IMR-90 (cell line): ENCODE measurements at regions not wholly inside any gene's neighbourhood (a gene's known extent, or its start where the extent isn't known, plus 50 kb on each side); places are given as distances from the start of the nearest gene placed in this dataset.

Experiments used
- ATAC-seq: fragments of 200-7000 bp; cut with Tn5 transposase; 2 replicates; pipeline ENCODE4 v1.9.1; 2020; ENCODE audit warnings: low read depth, mild to moderate bottlenecking, moderate library complexity
- BruUV-seq: library from RNA; stranded (reverse); fragments of 400-500 nt; replicated peaks from 2 replicates; lab custom pipeline; 2021; lab: Mats Ljungman, UMichigan
- CTCF ChIA-PET: fragments of 300-600 bp; formaldehyde crosslinking; extraction: SDS; loops from one replicate; lab custom pipeline; 2021; ENCODE audit warnings: antibody characterized with exemption; lab: Yijun Ruan, JAX
- POLR2A ChIA-PET: fragments of 300-600 bp; sonication (Branson Sonifier 250); formaldehyde crosslinking; loops from one replicate; lab custom pipeline; 2022; ENCODE audit warnings: antibody characterized with exemption; ENCODE audit not compliant: unreplicated experiment; lab: Charles Lee
- DNase-seq: peaks from one replicate; pipeline ENCODE4 v3.0.0; 2013
- H2AFZ ChIP-seq: replicated peaks from 2 replicates; pipeline ENCODE3; 2013; ENCODE audit warnings: low read length, mild to moderate bottlenecking; ENCODE audit not compliant: poor library complexity
- H2AK5ac ChIP-seq: 2 replicates; pipeline ENCODE4 v1.6.1; 2013; ENCODE audit warnings: low read depth, low read length, inconsistent platforms
- H2AK9ac ChIP-seq: replicated peaks from 2 replicates; pipeline ENCODE3; 2013; ENCODE audit warnings: mild to moderate bottlenecking, low read depth, low read length, moderate library complexity; ENCODE audit not compliant: poor library complexity
- H2BK120ac ChIP-seq: 2 replicates; pipeline ENCODE4 v1.6.1; 2013; ENCODE audit warnings: low read depth, low read length, inconsistent platforms
- H2BK15ac ChIP-seq: 3 replicates; pipeline ENCODE4 v1.6.1; 2013; ENCODE audit warnings: low read depth, low read length, inconsistent platforms
- H2BK20ac ChIP-seq: 2 replicates; pipeline ENCODE4 v1.6.1; 2013; ENCODE audit warnings: low read depth, mild to moderate bottlenecking, inconsistent platforms, low read length, moderate library complexity
- H2BK5ac ChIP-seq: 2 replicates; pipeline ENCODE4 v1.6.1; 2013; ENCODE audit warnings: mild to moderate bottlenecking, low read depth, low read length, inconsistent platforms; ENCODE audit not compliant: poor library complexity, severe bottlenecking
- H3K14ac ChIP-seq: replicated peaks from 2 replicates; pipeline ENCODE4 v1.6.1; 2013; ENCODE audit warnings: low read depth, low read length, inconsistent platforms
- H3K18ac ChIP-seq: 2 replicates; pipeline ENCODE4 v1.6.1; 2013; ENCODE audit warnings: low read depth, low read length, control low read depth
- H3K23ac ChIP-seq: 2 replicates; pipeline ENCODE4 v1.6.1; 2013; ENCODE audit warnings: low read depth, low read length, inconsistent platforms
- H3K27ac ChIP-seq: 2 replicates; pipeline ENCODE4 v1.5.1; 2013; ENCODE audit warnings: mild to moderate bottlenecking, control low read depth, low read length; ENCODE audit not compliant: insufficient read depth
- H3K27me3 ChIP-seq: 2 replicates; pipeline ENCODE4 v1.6.1; 2013; ENCODE audit warnings: low read length; ENCODE audit not compliant: control insufficient read depth, insufficient read depth
- H3K36me3 ChIP-seq: 2 replicates; pipeline ENCODE4 v1.6.1; 2013; ENCODE audit warnings: low read length, mixed read lengths; ENCODE audit not compliant: control insufficient read depth, insufficient read depth
- H3K4ac ChIP-seq: 2 replicates; pipeline ENCODE4 v1.6.1; 2013; ENCODE audit warnings: low read depth, low read length, inconsistent platforms
- H3K4me1 ChIP-seq: 2 replicates; pipeline ENCODE4 v1.6.1; 2013; ENCODE audit warnings: low read length, mixed read lengths; ENCODE audit not compliant: control insufficient read depth, insufficient read depth
- H3K4me2 ChIP-seq: 2 replicates; pipeline ENCODE4 v1.6.1; 2013; ENCODE audit warnings: low read depth, mild to moderate bottlenecking, control low read depth, low read length, moderate library complexity
- H3K4me3 ChIP-seq: 2 replicates; pipeline ENCODE4 v1.5.1; 2013; ENCODE audit warnings: low read depth, mild to moderate bottlenecking, control low read depth, low read length, moderate library complexity; ENCODE audit not compliant: insufficient read depth
- H3K56ac ChIP-seq: 2 replicates; pipeline ENCODE4 v1.6.1; 2013; ENCODE audit warnings: low read length, inconsistent platforms; ENCODE audit not compliant: insufficient read depth; ENCODE audit errors: extremely low read depth
- H3K79me1 ChIP-seq, 2 experiments: 2 replicates each; pipeline ENCODE4 v1.6.1; 2013; ENCODE audit warnings: low read length in 2 of 2, inconsistent platforms in 1 of 2, low read depth in 1 of 2
- H3K9ac ChIP-seq: 2 replicates; pipeline ENCODE4 v1.6.1; 2013; ENCODE audit warnings: low read depth, low read length, control low read depth
- H3K9me1 ChIP-seq: 2 replicates; pipeline ENCODE4 v1.6.1; 2013; ENCODE audit warnings: low read length, inconsistent platforms; ENCODE audit not compliant: insufficient read depth
- H3K9me3 ChIP-seq: 2 replicates; pipeline ENCODE4 v1.6.1; 2013; ENCODE audit warnings: low read length; ENCODE audit not compliant: control insufficient read depth, insufficient read depth
- H4K20me1 ChIP-seq: 2 replicates; pipeline ENCODE4 v1.6.1; 2013; ENCODE audit warnings: low read length, inconsistent platforms; ENCODE audit not compliant: insufficient read depth
- H4K5ac ChIP-seq: 2 replicates; pipeline ENCODE4 v1.6.1; 2013; ENCODE audit warnings: mild to moderate bottlenecking, low read depth, low read length, control low read depth
- H4K8ac ChIP-seq, 2 experiments: 2 replicates each; pipeline ENCODE4 v1.6.1; 2013; ENCODE audit warnings: low read depth in 2 of 2, low read length in 2 of 2, control low read depth in 1 of 2, inconsistent platforms in 1 of 2
- H4K91ac ChIP-seq: 2 replicates; pipeline ENCODE4 v1.6.1; 2013; ENCODE audit warnings: low read depth, low read length, inconsistent platforms; ENCODE audit not compliant: insufficient read depth
- CEBPB ChIP-seq: IDR thresholded peaks from 2 replicates; pipeline ENCODE4 v1.6.1; 2012; ENCODE audit warnings: low read depth, low read length, improper control_type of control experiment
- ELK1 ChIP-seq: fragments of 150-350 bp; IDR thresholded peaks from 2 replicates; pipeline ENCODE4 v1.6.1; 2016; ENCODE audit warnings: low read depth, mild to moderate bottlenecking, low read length, moderate library complexity, borderline replicate concordance
- POLR2A ChIP-seq: IDR thresholded peaks from 2 replicates; pipeline ENCODE4 v1.6.1; 2012; ENCODE audit warnings: mild to moderate bottlenecking, low read depth, low read length
- RFX5 ChIP-seq: IDR thresholded peaks from 2 replicates; pipeline ENCODE4 v1.8.0; 2012; ENCODE audit warnings: low read depth, mild to moderate bottlenecking, low read length, moderate library complexity
- USF2 ChIP-seq: fragments of 150-350 bp; IDR thresholded peaks from 2 replicates; pipeline ENCODE4 v1.6.1; 2017; ENCODE audit warnings: mild to moderate bottlenecking, antibody characterized with exemption, low read length, low read depth
- WGBS, 2 experiments: methylation state at CpG; one replicate each; pipeline versions ENCODE4 v1.1.5 to v1.1.7; 2013; ENCODE audit warnings: missing lambda C conversion rate in 2 of 2; ENCODE audit not compliant: insufficient read length in 1 of 2; ENCODE audit errors: extremely low coverage in 2 of 2; 5-methylcytosine and 5-hydroxymethylcytosine counted together
- dilution Hi-C: fragments of 300-500 bp; cut with HindIII; formaldehyde crosslinking; loops from one replicate; pipeline ENCODE4 v1.14.3; 2018; ENCODE audit warnings: low sequenced_read_pairs; ENCODE audit not compliant: unreplicated experiment
- in situ Hi-C: fragments of 300-500 bp; cut with MboI; formaldehyde crosslinking; loops from 3 replicates; pipeline ENCODE4 v1.14.3; 2019; ENCODE audit warnings: low sequenced_read_pairs, inconsistent platforms, mixed read lengths
- intact Hi-C: fragments of 100-400 bp; cut with micrococcal nuclease; formaldehyde crosslinking; loops from 2 replicates; pipeline ENCODE4 v1.10.0; 2022

GRCh38 chr1:188420177-188420576 lies 1591.4 kb downstream of the PLA2G4A start:
- H2BK15ac ChIP-seq: no peak overlapping the region
- POLR2A ChIA-PET: no interaction called here
- no peak overlapping the region for H4K8ac ChIP-seq
- H3K4me3 ChIP-seq: no peak overlapping the region
- H3K36me3 ChIP-seq: no peaks in the 10 kb centered on the region
- 100% methylated on average over 1 of the region's 1 CpG; no CpG with 5 or more reads in 1 of the 2 experiments for whole genome bisulfite sequencing, 2 experiments
- no peaks in the 10 kb centered on the region for H3K79me1 ChIP-seq
- H3K4me1 ChIP-seq: no peaks in the 10 kb centered on the region
- no peak overlapping the region for H3K23ac ChIP-seq
- in situ Hi-C loops: no loop called here
- no peak overlapping the region for H2BK5ac ChIP-seq
- H3K56ac ChIP-seq: no peak overlapping the region
- H3K4me2 ChIP-seq: no peak overlapping the region
- ATAC-seq (no peak), DNase-seq (no peak)
- H3K18ac ChIP-seq: no peak overlapping the region
- H3K27ac ChIP-seq: no peak overlapping the region
- H2BK20ac ChIP-seq: no peak overlapping the region
- no peak overlapping the region for H2AK5ac ChIP-seq
- no peaks in the 10 kb centered on the region for H4K20me1 ChIP-seq
- H3K27me3 ChIP-seq: no peaks in the 10 kb centered on the region
- intact Hi-C loops: no loop called here
- CTCF ChIA-PET: no interaction called here
- H4K5ac ChIP-seq: no peak overlapping the region
- no peak overlapping the region for H2AK9ac ChIP-seq
- H3K9ac ChIP-seq: no peak overlapping the region
- no peak overlapping the region for H3K4ac ChIP-seq
- no peak overlapping the region for H2AFZ ChIP-seq
- H2BK120ac ChIP-seq: no peak overlapping the region
- TF ChIP-seq POLR2A (no peak), USF2 (no peak), CEBPB (no peak), RFX5 (no peak), ELK1 (no peak)
- no peak overlapping the region for H4K91ac ChIP-seq
- BruUV-seq: no TSS peak
- H3K14ac ChIP-seq: no peak overlapping the region
- H3K9me1 ChIP-seq: no peaks in the 10 kb centered on the region; the same call in 1 of the 2 replicates
- no peaks in the 10 kb centered on the region for H3K9me3 ChIP-seq
- dilution Hi-C loops: no loop called here
